GM19397 (cell line): ENCODE measurements at regions not wholly inside any gene's neighbourhood (a gene's known extent, or its start where the extent isn't known, plus 50 kb on each side); places are given as distances from the start of the nearest gene placed in this dataset.
"Not testable (repeated sequence)": the region's sequence is repeated elsewhere in the genome, so short reads cannot be mapped to it uniquely, and the experiment has no call there.

Source experiments
- ATAC-seq: cut with Tn5 transposase; IDR thresholded peaks from one replicate; pipeline ENCODE4 v1.9.1; 2021; ENCODE audit warnings: mild to moderate bottlenecking, moderate library complexity; ENCODE audit not compliant: unreplicated experiment

GRCh38 chr12:74241341-74241740 is 296.3 kb upstream of the ATXN7L3B start:
- ATAC-seq: no peak

GRCh38 chr12:74242088-74242487 is 295.5 kb upstream of the ATXN7L3B start:
- no peak for ATAC-seq

GRCh38 chr12:74245458-74245857 is 292.2 kb upstream of the ATXN7L3B start:
- ATAC-seq: no peak

- ATAC-seq: no peak
Observed at GRCh38 chr12:74250891-74251290, 286.7 kb upstream of the ATXN7L3B start.

- not testable (repeated sequence) for ATAC-seq
Observed at GRCh38 chr12:74253826-74254225, 283.8 kb upstream of the ATXN7L3B start.

- ATAC-seq: no peak
Observed at GRCh38 chr12:74254784-74255183, 282.9 kb upstream of the ATXN7L3B start.

GRCh38 chr12:74259199-74259598 is 278.4 kb upstream of the ATXN7L3B start:
- ATAC-seq: no peak

GRCh38 chr12:74264692-74265091 is 272.9 kb upstream of the ATXN7L3B start:
- ATAC-seq: no peak

GRCh38 chr12:74269355-74269754 is 268.3 kb upstream of the ATXN7L3B start:
- ATAC-seq: not testable (repeated sequence)

GRCh38 chr12:74280156-74280655 is 257.4 kb upstream of the ATXN7L3B start:
- ATAC-seq: no peak

GRCh38 chr12:74281401-74282180 is 256.0 kb upstream of the ATXN7L3B start:
- ATAC-seq: not testable (repeated sequence)

GRCh38 chr12:74283646-74284045 is 254.0 kb upstream of the ATXN7L3B start:
- ATAC-seq: no peak

- ATAC-seq: no peak
Observed at GRCh38 chr12:74285773-74286172, 251.9 kb upstream of the ATXN7L3B start.

GRCh38 chr12:74286254-74286653 is 251.4 kb upstream of the ATXN7L3B start:
- ATAC-seq: no peak

- no peak for ATAC-seq
Observed at GRCh38 chr12:74292351-74293194, 245.1 kb upstream of the ATXN7L3B start.

- no peak for ATAC-seq
Observed at GRCh38 chr12:74293689-74294131, 243.9 kb upstream of the ATXN7L3B start.

- peak; percentile 52 for ATAC-seq
Observed at GRCh38 chr12:74317078-74317601, 220.5 kb upstream of the ATXN7L3B start.

- ATAC-seq: no peak
Observed at GRCh38 chr12:74317741-74318140, 219.9 kb upstream of the ATXN7L3B start.

- ATAC-seq: no peak
Observed at GRCh38 chr12:74319886-74320285, 217.7 kb upstream of the ATXN7L3B start.

- no peak for ATAC-seq
Observed at GRCh38 chr12:74321381-74321780, 216.3 kb upstream of the ATXN7L3B start.

GRCh38 chr12:74322792-74323191 is 214.8 kb upstream of the ATXN7L3B start:
- ATAC-seq: no peak
